ENCODE measurements at regions not wholly inside any gene's neighbourhood (a gene's known extent, or its start where the extent isn't known, plus 50 kb on each side); places are given as distances from the start of the nearest gene placed in this dataset.

DNA sequence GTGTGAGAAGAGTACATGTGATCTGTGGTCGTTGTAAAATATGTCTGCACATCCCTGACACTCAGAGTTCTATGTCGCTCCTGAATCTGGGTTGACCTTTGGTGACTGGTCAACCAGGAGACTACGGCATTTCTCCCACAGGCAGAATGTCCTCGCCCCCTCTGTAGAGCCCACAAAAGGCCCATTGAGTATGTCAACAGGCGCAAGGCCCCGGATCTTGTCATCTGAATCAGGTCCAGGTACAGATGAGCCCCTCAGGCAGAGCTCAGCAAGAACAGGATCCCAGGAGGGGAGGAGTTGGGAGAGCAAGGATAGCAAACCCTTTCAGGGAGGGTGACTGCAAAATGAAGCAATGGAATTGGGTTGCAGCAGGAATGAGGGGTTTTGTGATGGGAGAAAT lies 126.5 kb downstream of the MATN1 start:
- TF ChIP-seq, protein P1, sequence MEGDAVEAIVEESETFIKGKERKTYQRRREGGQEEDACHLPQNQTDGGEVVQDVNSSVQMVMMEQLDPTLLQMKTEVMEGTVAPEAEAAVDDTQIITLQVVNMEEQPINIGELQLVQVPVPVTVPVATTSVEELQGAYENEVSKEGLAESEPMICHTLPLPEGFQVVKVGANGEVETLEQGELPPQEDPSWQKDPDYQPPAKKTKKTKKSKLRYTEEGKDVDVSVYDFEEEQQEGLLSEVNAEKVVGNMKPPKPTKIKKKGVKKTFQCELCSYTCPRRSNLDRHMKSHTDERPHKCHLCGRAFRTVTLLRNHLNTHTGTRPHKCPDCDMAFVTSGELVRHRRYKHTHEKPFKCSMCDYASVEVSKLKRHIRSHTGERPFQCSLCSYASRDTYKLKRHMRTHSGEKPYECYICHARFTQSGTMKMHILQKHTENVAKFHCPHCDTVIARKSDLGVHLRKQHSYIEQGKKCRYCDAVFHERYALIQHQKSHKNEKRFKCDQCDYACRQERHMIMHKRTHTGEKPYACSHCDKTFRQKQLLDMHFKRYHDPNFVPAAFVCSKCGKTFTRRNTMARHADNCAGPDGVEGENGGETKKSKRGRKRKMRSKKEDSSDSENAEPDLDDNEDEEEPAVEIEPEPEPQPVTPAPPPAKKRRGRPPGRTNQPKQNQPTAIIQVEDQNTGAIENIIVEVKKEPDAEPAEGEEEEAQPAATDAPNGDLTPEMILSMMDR (IDR thresholded peaks at IDR 0.05): no peak
- TF ChIP-seq POLR2A (IDR thresholded peaks at IDR 0.05; ENCODE audit: low read depth) (no peak), POLR2AphosphoS5 (IDR thresholded peaks at IDR 0.05) (no peak)

All from esophagus muscularis mucosa (tissue), 3 donors.